LNCaP clone FGC (cell line): ENCODE measurements at regions not wholly inside any gene's neighbourhood (a gene's known extent, or its start where the extent isn't known, plus 50 kb on each side); places are given as distances from the start of the nearest gene placed in this dataset.
A peak's percentile ranks its signal among the peaks of the same experiment; 100 is the strongest.

Experiments used
- DNase-seq: peaks from one replicate; pipeline ENCODE4 v3.0.0-alpha.2; 2011; ENCODE audit warnings: low read depth
- H3K4me3 ChIP-seq: 2 replicates; pipeline ENCODE4 v1.5.1; 2011; ENCODE audit warnings: mild to moderate bottlenecking, low read depth, low read length, control low read depth
- TF ChIP-seq, protein P1 (sequence below): IDR thresholded peaks from 2 replicates; pipeline ENCODE4 v1.5.1; 2012; ENCODE audit warnings: mild to moderate bottlenecking; ENCODE audit not compliant: control insufficient read depth, insufficient read depth; ENCODE audit errors: extremely low read depth

DNA sequence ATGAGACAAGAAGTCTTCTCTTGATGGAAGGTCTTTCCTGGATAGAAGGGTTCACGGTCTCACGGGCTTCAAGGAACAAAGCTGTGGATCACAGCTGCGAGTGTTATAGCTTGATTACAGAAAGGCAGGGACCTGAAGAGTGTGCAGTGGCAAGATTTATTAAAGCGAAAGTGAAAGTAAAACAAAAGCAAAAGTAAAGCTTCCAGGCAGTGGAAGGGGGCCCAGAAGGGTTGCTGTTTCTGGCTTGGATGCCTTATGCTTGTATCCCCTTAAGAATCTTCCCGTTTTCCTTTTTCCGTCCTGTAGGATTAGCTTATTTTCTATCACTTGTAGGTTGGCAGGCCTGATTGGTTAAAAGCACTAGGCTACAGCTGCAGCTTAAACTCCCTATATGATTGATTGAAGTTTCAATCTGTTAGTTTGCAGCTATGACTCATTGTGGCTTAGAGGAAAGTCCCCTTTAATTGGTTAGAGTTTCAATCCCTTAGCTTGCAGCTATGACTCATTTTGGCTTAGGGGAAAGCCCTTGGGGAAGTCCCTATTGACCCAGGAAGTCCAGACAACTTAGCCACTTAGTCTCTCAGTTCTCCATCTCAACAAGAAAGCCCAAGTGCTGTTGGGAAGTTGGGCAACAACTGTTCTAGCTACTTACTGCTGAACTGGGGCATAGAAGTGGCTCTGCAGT is 183.7 kb upstream of the NLGN4Y start:
- TF ChIP-seq, protein P1, sequence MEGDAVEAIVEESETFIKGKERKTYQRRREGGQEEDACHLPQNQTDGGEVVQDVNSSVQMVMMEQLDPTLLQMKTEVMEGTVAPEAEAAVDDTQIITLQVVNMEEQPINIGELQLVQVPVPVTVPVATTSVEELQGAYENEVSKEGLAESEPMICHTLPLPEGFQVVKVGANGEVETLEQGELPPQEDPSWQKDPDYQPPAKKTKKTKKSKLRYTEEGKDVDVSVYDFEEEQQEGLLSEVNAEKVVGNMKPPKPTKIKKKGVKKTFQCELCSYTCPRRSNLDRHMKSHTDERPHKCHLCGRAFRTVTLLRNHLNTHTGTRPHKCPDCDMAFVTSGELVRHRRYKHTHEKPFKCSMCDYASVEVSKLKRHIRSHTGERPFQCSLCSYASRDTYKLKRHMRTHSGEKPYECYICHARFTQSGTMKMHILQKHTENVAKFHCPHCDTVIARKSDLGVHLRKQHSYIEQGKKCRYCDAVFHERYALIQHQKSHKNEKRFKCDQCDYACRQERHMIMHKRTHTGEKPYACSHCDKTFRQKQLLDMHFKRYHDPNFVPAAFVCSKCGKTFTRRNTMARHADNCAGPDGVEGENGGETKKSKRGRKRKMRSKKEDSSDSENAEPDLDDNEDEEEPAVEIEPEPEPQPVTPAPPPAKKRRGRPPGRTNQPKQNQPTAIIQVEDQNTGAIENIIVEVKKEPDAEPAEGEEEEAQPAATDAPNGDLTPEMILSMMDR: no peak
- H3K4me3 ChIP-seq: peak overlapping the region; percentile 15; the same call in 1 of the 2 replicates
- no peak for DNase-seq

DNA sequence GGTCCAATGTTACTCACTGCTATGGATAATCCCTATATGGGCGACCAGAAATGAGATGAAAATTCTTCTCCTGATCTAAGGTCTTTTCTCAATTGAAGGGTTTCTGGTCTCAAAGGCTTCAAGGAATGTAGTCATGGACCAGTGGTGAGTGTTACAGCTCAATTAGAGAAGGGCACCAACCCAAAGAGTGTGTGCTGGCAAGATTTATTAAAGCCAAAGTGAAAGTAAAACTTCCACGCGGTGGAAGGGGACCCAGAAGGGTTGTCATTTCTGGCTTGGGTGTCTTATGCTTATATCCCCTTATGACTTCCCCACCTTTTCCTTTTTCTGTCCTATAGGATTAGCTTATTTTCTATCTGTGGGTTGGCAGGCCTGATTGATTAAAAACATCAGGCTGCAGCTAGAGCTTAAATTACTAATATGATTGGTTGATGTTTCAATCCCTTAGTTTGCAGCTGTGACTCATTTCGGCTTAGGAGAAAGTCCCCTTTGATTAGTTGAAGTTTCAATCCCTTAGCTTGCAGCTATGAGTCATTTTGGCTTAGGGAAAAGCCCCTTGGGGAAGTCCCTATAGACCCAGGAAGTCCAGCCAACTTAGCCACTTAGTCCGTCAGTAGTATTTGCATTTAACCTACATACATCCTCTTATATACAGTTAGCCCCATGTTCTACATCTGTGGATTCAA is 179.5 kb upstream of the NLGN4Y start:
- TF ChIP-seq, protein P1: no peak
- no peak for DNase-seq
- H3K4me3 ChIP-seq: no peak overlapping the region

- no peak for DNase-seq
- TF ChIP-seq, protein P1: no peak
- no peak overlapping the region for H3K4me3 ChIP-seq
These were observed 172.7 kb upstream of the NLGN4Y start for GRCh38 chrY:14351590-14351989.

GRCh38 chrY:14356154-14356553 is 168.2 kb upstream of the NLGN4Y start:
- DNase-seq: no peak
- no peak overlapping the region for H3K4me3 ChIP-seq
- TF ChIP-seq, protein P1: no peak

DNA sequence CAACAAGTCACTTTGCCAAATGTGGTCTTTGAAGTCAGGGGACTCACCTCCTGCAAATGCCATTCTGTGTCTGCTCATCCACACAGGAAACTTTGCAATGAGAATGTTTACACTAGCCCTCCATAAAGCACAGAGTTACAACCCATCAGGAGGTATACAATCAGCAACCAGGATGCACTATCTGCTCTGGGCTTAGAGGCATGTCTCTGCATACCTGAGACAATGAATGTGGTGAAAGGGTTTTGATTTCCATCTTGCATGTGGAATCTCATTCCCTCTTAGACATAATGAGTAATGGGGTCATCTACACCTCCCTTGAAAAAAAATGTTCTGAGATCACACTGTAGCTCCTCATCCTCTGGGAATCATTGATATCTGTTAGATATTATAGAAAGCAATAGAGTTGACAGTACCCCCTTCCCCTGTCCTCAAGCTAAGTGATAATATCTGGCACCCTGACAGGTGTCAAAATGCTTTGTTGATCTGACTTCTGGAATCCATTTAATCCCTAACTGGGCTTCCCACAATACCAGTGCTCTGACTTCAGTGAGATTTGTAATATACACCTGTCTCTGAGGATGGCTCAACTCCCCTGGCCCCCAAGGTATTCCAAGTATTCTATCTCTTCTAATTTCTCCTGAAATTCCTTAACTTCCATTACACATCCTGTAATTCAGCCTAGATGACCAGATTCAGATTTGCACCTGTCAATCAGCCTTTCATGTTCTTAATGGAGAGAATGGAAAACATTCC is 163.4 kb upstream of the NLGN4Y start:
- DNase-seq: no peak
- no peak overlapping the region for H3K4me3 ChIP-seq
- TF ChIP-seq, protein P1: no peak

DNA sequence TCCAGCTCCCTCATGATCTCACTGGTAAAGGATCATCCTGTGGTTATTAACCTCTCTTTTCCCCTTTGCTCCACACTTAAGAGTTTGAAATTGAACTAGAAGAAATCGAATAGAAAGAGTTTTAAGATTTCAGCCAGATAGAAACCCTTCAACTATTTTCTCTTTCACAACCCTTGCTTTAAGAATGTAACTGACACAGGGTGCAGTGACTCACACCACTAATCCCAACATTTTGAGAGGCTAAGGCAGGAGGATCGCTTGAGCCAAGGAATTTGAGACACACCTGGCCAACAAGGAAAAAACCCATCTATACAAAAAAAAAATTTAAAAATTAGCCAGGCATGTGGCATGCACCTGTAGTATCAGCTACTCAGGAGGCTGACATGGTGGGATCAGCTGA is 150.7 kb upstream of the NLGN4Y start:
- no peak overlapping the region for H3K4me3 ChIP-seq
- TF ChIP-seq, protein P1: no peak
- DNase-seq: no peak
